Dedifferentiated amniotic fluid mesenchymal stem cell (primary cell): ENCODE measurements at regions not wholly inside any gene's neighbourhood (a gene's known extent, or its start where the extent isn't known, plus 50 kb on each side); places are given as distances from the start of the nearest gene placed in this dataset.
"Not testable (repeated sequence)": the region's sequence is repeated elsewhere in the genome, so short reads cannot be mapped to it uniquely, and the experiment has no call there.

Source experiments
- DNase-seq: peaks from one replicate; pipeline ENCODE4 v3.0.0-alpha.2; 2016; ENCODE audit errors: extremely low spot score

DNA sequence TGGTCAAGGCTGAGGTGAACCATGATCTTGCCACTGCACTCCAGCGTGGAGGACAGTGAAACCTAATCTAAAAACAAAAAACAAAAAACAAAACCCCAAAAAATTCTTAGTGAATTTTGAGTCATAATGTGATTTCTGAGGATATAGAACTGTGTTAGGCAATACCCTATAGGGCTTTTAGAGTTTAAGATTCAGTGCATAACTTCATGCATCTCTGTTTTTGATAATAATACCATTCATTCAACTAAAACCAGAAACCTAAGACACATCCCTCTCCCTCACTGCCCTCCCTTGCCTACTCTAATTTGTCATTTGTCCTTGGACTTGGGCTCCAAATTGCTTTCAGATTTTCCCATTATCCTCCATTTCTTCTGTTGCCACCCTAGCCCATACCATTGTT lies 405.7 kb upstream of the EDIL3 start:
- DNase-seq = no peak

DNA sequence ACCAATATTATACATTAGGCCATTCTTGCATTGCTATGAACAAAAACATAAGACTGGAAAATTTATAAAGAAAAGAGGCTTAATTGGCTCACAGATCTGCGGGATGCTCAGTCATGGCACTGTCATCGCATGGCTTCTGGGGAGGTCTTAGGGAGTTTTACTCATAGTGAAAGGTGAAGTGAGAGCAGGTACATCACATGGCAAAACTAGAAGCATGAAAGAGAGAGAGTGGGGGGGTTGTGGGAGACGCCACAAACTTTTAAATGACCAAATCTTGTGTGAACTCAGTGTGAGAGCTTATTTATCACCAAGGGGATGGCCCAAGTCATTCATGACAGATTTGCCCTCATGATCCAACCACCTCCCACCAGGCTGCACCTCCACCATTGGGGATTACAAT lies 398.3 kb upstream of the EDIL3 start:
- DNase-seq = no peak

DNA sequence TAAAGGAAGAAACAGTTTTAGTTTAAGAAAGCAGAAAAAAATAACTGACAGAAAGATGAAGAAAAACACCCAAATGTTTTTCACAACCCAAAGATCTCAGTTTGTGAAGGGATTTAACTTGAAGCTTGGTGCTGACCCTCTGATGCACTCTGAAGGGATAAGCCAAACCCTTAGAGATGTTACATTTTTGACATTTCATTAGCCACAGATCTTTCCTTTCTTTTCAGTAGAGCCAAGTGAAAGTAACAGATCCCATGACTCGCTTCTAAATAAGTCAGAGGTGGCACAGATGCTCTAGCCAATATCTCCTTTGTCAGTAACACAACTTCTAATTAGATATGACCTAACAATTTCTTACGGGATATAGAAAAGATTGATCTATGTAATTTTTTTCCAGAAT lies 394.5 kb upstream of the EDIL3 start:
- DNase-seq = no peak

DNA sequence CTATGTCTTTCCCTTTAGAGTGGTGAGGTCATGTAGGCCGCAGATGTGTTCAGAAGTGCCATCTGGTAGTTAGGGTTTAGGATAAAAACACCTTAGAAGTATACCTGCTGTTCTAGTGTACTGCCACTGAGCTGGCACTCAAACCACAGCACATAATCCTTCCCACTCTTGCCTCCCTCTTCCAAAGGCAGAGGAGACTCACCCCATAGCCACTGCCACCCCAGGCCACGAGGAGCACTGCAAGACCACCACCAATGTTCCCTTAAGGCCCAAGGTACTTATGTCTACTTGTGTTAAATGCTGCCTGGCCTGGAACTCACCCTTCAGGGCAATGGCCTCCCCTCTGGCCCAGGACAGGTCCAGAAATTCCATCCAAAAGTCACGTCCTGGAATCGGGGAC lies 379.5 kb upstream of the EDIL3 start:
- no peak for DNase-seq

DNA sequence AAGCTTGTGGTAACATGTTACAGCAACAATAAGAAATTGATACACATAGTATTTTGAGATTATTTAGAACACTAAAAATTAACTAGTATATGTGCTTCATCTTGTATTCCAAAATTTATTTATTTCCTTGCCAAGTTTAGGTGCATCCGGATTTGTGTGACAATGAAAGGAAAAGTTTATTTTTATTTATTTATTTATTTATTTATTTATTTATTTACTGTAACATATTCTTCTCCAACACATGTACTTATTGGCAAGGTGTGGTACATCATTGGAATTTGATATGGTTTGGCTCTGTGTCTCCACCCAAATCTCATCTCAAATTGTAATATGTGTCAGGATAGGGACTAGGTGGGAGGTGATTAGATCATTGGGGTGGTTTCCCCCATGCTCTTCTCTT lies 373.3 kb upstream of the EDIL3 start:
- DNase-seq = no peak

DNA sequence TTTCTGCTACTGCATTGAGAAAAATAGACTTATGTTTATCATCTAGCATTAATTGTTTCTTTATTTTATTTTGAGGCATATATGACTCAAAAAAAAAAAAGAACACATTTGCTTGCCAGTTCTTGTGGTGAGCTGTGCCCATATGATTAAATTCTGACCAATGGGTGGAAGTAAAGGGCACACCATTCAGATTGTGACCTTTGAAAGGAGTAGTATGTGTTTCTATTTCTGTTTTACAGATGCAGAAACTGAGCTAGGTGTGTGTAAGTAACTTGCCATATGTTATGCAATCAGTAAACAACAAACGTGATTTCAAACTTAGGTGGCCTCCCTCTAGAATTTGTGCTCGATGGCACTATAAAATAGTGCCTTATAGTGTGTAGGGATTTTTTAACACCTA lies 368.1 kb upstream of the EDIL3 start:
- no peak for DNase-seq

GRCh38 chr5:84748313-84748712 lies 363.6 kb upstream of the EDIL3 start:
- DNase-seq = no peak

DNA sequence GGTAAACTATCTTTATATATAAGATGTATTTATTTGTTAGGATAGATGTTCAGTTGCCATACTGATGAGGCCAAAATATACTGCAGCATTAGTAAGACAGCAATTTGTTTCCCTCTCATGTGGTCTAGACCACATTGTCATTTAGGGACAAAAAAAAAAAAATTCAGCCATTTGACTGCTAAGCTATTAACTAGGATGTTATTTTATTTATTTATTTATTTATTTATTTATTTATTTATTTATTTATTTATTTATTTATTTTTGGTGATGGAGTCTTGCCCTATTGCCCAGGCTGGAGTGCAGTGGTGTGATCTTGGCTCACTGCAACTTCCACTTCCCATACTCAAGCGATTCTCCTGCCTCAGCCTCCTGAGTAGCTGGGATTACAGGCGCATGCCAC lies 361.6 kb upstream of the EDIL3 start:
- not testable (repeated sequence) for DNase-seq

DNA sequence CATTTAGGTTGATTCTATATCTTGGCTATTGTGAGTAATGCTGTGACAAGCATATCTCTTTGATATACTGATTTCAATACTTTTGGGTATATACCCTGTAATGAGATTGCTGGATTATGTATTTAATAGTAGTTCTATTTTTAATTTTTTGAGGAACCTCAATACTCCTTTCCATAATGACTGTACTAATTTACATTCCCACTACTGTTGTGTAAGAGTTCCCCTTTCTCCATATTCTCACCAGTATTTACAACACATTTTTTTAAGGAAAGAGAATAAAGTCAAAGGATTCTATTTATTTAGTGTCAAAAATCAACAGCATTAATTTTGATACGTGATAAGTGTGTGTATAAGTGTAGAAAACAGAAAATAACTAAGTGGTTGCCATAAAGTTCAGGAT lies 356.4 kb upstream of the EDIL3 start:
- DNase-seq = no peak

- DNase-seq = no peak
These were observed 344.6 kb upstream of the EDIL3 start for GRCh38 chr5:84729326-84729725.

DNA sequence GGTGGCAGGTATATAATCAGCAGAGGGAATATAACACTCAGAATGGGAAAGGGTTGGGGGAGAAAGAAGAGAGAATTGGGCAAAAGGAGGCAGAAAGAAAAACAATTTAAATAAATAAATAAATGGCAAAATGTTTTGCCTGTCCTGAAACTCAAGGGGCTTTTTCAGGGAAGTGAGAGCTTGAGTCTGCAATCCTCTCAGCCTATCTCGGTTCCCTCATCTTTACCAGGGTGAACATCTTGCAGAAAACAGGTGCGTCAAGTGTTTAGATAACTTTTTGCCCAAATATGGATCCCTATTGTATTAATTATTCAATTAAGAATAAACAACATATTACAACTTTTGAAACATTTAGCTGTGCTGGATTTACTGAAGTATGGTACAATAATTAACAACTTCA lies 343.0 kb upstream of the EDIL3 start:
- no peak for DNase-seq

GRCh38 chr5:84725946-84726570 lies 341.4 kb upstream of the EDIL3 start:
- no peak for DNase-seq

- DNase-seq = peak; percentile 27
These were observed 340.0 kb upstream of the EDIL3 start for GRCh38 chr5:84724683-84725082.

DNA sequence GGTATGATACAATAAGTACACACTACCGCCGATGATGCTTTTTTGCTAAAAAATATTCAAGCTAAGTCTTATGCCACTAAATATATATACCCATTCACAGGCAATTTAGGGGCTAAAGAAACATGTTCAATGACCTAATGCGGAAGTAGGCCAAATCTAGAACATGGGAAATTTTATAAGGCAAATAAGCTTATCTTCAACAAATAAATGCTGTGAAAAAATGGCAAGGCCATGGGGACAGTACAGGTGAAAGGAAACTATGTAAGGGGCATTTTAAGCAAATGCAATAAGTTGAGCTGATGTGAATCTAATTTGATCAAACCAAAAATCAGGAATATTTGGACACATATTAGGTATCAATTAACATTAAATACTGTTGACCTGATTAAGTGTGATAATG lies 339.5 kb upstream of the EDIL3 start:
- DNase-seq = no peak

- DNase-seq = no peak
These were observed 333.7 kb upstream of the EDIL3 start for GRCh38 chr5:84718377-84718776.

- DNase-seq = no peak
These were observed 331.0 kb upstream of the EDIL3 start for GRCh38 chr5:84715686-84716085.

DNA sequence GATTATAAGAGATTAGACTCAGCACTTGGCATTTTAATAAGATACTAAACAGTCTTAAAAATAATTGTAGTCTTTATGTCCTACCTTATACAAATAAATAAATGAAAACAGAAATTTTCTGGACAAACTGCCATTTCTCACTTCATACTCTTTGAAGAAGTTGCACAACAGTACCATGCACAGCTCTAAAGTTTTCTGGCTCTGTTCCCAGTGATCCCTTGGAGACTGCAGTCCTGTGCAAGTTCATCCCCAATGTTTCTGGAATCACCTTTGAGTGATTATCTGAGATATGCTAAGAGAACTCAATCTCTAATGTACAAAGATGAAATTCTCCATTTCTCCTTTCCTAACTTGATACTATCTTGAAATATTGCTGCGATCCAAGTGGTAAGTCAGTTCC lies 330.4 kb upstream of the EDIL3 start:
- DNase-seq = no peak

- DNase-seq = no peak
These were observed 324.4 kb upstream of the EDIL3 start for GRCh38 chr5:84709075-84709474.

DNA sequence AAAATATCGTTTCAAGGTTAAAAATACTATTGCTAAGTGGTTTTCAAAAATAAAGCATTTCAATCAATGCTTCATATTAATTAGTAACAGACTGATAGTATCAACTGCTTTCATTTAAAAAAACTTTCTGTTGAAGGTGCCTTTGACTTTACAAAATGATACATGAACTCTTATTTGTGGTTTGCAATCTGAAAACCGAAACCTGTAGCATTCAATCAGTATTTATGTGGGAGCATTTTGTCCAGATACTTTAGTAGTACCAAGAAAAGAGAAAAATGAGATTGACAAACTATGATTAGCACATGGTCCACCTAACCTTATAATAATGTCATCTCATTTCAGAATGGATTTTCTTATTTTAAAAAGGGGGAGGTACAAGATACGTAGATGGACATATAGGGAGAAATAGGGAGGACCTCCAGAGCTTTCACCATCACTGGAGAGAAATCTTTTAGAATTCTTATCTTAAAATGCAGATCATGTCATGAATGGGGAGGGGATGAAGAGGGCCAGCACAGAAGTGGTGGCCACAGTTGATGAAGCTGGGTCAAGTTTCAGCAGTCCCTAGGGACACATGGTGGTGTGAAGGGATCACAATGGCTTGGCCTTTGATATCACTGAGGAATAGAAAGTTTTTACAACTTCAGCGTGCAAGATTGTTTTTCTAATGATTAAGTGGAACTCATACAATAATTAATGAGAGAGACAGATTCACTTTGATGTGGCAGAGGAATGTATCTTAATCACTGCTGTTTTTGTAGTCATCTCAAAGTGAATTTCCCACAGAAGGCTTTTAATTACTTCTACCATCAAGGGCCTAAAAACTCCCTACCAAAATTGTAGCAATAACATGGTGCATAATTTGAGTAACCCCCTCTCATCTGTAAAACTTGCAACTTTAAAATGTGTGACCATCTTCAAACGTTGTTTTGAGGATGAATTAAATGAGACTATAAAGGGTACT lies 322.3 kb upstream of the EDIL3 start:
- DNase-seq = no peak

- not testable (repeated sequence) for DNase-seq
These were observed 315.9 kb upstream of the EDIL3 start for GRCh38 chr5:84700545-84700944.

DNA sequence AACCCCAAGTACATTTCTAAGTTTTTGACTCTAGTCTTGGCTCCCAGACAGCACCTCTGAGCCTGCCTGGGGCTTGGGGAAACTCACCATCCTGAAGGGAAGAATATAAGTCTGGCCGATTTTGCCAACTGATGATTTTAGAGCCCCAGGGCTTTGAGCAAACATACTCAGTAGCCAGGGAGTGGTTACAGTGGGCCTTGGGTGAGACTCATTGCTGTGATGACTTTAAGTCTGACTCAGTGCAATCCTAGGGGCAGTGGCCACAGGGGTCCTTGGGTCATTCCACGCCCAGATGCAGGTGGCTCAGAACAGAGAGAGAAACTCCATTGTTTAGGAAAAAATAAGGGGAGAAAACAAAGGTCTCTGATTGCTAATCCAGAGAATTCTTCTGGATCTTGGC lies 312.0 kb upstream of the EDIL3 start:
- DNase-seq = no peak

DNA sequence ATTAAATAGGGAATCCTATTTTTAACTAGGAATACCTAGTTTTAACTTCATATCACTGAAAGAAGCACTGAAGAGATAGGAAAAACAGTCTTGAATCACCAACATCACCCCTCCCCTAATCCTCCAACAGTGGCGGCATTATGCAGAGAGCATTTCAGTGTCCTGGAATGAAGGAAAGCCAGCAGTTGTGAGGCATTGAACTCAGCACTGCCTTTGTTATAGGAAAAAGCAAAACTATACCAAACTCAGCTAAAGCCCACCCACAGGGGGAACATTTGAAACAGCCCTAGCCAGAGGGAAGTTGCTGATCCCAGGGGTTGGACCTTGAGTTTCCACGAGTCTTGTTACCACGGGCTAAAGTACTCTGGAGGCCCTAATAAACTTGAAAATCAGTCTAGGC lies 310.6 kb upstream of the EDIL3 start:
- no peak for DNase-seq

- DNase-seq = no peak
These were observed 308.6 kb upstream of the EDIL3 start for GRCh38 chr5:84693256-84693655.
